H1 (cell line): ENCODE measurements at regions not wholly inside any gene's neighbourhood (a gene's known extent, or its start where the extent isn't known, plus 50 kb on each side); places are given as distances from the start of the nearest gene placed in this dataset.

Experiments
- CTCF ChIA-PET: fragments of 300-600 bp; sonication (Branson Sonifier 250); formaldehyde crosslinking; loops from one replicate; lab custom pipeline; 2021; ENCODE audit not compliant: partially characterized antibody; lab: Charles Lee
- POLR2A ChIA-PET: fragments of 300-600 bp; sonication (Branson Sonifier 250); formaldehyde crosslinking; loops from one replicate; lab custom pipeline; 2021; ENCODE audit warnings: inconsistent platforms; ENCODE audit not compliant: partially characterized antibody; lab: Charles Lee
- DNase-seq, 2 experiments: peaks; one replicate each; pipeline versions ENCODE4 v3.0.0 to v3.0.0-alpha.2; 2010 to 2022; ENCODE audit warnings: low spot score in 2 of 2, low read depth in 1 of 2, mixed read lengths in 1 of 2
- FAIRE-seq: peaks from 2 replicates; lab custom pipeline; 2011; peaks lifted over from hg19 to GRCh38; lab: Jason Lieb, UNC
- H2AFZ ChIP-seq: 2 replicates; pipeline ENCODE4 v1.8.1; 2012; ENCODE audit warnings: low read length, inconsistent platforms
- H2AK5ac ChIP-seq: 2 replicates; pipeline ENCODE4 v1.6.1; 2013; ENCODE audit warnings: low read depth, low read length
- H2BK120ac ChIP-seq: replicated peaks from 2 replicates; pipeline ENCODE3; 2013; ENCODE audit warnings: low read depth, low read length, inconsistent platforms
- H2BK12ac ChIP-seq: 2 replicates; pipeline ENCODE4 v1.6.1; 2013; ENCODE audit warnings: low read depth, low read length
- H2BK15ac ChIP-seq: 2 replicates; pipeline ENCODE4 v1.6.1; 2013; ENCODE audit warnings: low read length
- H2BK20ac ChIP-seq: 2 replicates; pipeline ENCODE4 v1.6.1; 2013; ENCODE audit warnings: low read length
- H2BK5ac ChIP-seq: 2 replicates; pipeline ENCODE4 v1.6.1; 2013; ENCODE audit warnings: low read depth, low read length
- H3K14ac ChIP-seq: 2 replicates; pipeline ENCODE4 v1.6.1; 2013; ENCODE audit warnings: inconsistent platforms; ENCODE audit not compliant: insufficient read length
- H3K18ac ChIP-seq: 2 replicates; pipeline ENCODE4 v1.6.1; 2013; ENCODE audit warnings: low read length; ENCODE audit errors: extremely low read depth
- H3K23ac ChIP-seq: 2 replicates; pipeline ENCODE4 v1.6.1; 2013; ENCODE audit warnings: inconsistent platforms; ENCODE audit not compliant: insufficient read length
- H3K23me2 ChIP-seq: 2 replicates; pipeline ENCODE4 v1.6.1; 2013; ENCODE audit warnings: low read depth, low read length
- H3K27ac ChIP-seq: 2 replicates; pipeline ENCODE4 v1.6.1; 2011; ENCODE audit warnings: low read depth, low read length, inconsistent platforms
- H3K27me3 ChIP-seq, 4 experiments: replicated peaks in 1 of 4; 1 replicate in 1 of 4; 2 replicates in 3 of 4; pipeline versions ENCODE4 v1.6.1 to v1.8.1; 2011 to 2013; ENCODE audit warnings: low read length in 3 of 4, mild to moderate bottlenecking in 3 of 4, inconsistent platforms in 2 of 4, mixed read lengths in 2 of 4, moderate library complexity in 1 of 4; ENCODE audit not compliant: control insufficient read depth in 3 of 4, insufficient read depth in 3 of 4; ENCODE audit errors: extremely low read depth in 1 of 4
- H3K36me3 ChIP-seq, 4 experiments: 2 replicates each; pipeline versions ENCODE4 v1.6.1 to v1.8.1; 2011 to 2013; ENCODE audit warnings: mild to moderate bottlenecking in 4 of 4, low read length in 3 of 4, moderate library complexity in 2 of 4, control low read depth in 1 of 4, inconsistent platforms in 1 of 4; ENCODE audit not compliant: insufficient read depth in 4 of 4, control insufficient read depth in 2 of 4
- H3K4ac ChIP-seq: replicated peaks from 2 replicates; pipeline ENCODE3; 2013; ENCODE audit warnings: low read length, low read depth, mixed read lengths, inconsistent platforms; ENCODE audit not compliant: insufficient read length
- H3K4me1 ChIP-seq, 4 experiments: replicated peaks in 1 of 4; 1 replicate in 1 of 4; 2 replicates in 3 of 4; pipeline versions ENCODE4 v1.6.1 to v1.8.1; 2011 to 2013; ENCODE audit warnings: low read length in 3 of 4, inconsistent platforms in 2 of 4, mixed read lengths in 1 of 4; ENCODE audit not compliant: insufficient read depth in 4 of 4, control insufficient read depth in 3 of 4
- H3K4me2 ChIP-seq, 2 experiments: 2 replicates each; pipeline versions ENCODE4 v1.6.1 to v1.8.1; 2011 to 2013; ENCODE audit warnings: low read depth in 2 of 2, low read length in 2 of 2, control low read depth in 1 of 2, inconsistent platforms in 1 of 2, mild to moderate bottlenecking in 1 of 2; ENCODE audit not compliant: insufficient read depth in 1 of 2
- H3K4me3 ChIP-seq, 4 experiments: fragments of 200-600, 300-600 bp in 1 of 4; sonication (generic), shearing (Covaris generic), sonication (Bioruptor Twin) in 1 of 4; 2 replicates each; pipeline versions ENCODE4 v1.5.1 to v1.8.1; 2011 to 2016; ENCODE audit warnings: low read length in 4 of 4, low read depth in 3 of 4, control low read depth in 2 of 4, inconsistent platforms in 2 of 4, mild to moderate bottlenecking in 2 of 4, mixed read lengths in 1 of 4, moderate library complexity in 1 of 4; ENCODE audit not compliant: insufficient read depth in 2 of 4; ENCODE audit errors: extremely low read depth in 1 of 4
- H3K56ac ChIP-seq: replicated peaks from 2 replicates; pipeline ENCODE3; 2013; ENCODE audit warnings: low read depth, mild to moderate bottlenecking, mixed read lengths, low read length, inconsistent platforms; ENCODE audit not compliant: insufficient read length
- H3K79me1 ChIP-seq: 2 replicates; pipeline ENCODE4 v1.6.1; 2013; ENCODE audit warnings: low read depth, low read length, control low read depth
- H3K79me2 ChIP-seq, 2 experiments: 2 replicates each; pipeline versions ENCODE4 v1.6.1 to v1.8.1; 2012 to 2013; ENCODE audit warnings: low read length in 2 of 2, mild to moderate bottlenecking in 2 of 2, inconsistent platforms in 1 of 2; ENCODE audit not compliant: insufficient read depth in 2 of 2, control insufficient read depth in 1 of 2
- H3K9ac ChIP-seq, 4 experiments: replicated peaks in 1 of 4; 1 replicate in 1 of 4; 2 replicates in 3 of 4; pipeline versions ENCODE4 v1.6.1 to v1.8.1; 2011 to 2013; ENCODE audit warnings: low read depth in 3 of 4, low read length in 3 of 4, control low read depth in 2 of 4, mild to moderate bottlenecking in 2 of 4, moderate library complexity in 2 of 4, inconsistent platforms in 1 of 4; ENCODE audit errors: extremely low read depth in 1 of 4
- H3K9me3 ChIP-seq, 2 experiments: 2 replicates each; pipeline versions ENCODE4 v1.6.1 to v1.8.1; 2012 to 2013; ENCODE audit warnings: mild to moderate bottlenecking in 2 of 2, moderate library complexity in 2 of 2, control low read depth in 1 of 2, inconsistent platforms in 1 of 2, low read depth in 1 of 2, low read length in 1 of 2, mixed read lengths in 1 of 2; ENCODE audit not compliant: insufficient read depth in 2 of 2
- H4K20me1 ChIP-seq, 2 experiments: replicated peaks in 1 of 2; 2 replicates each; pipeline versions ENCODE3 to v1.8.1; 2011 to 2013; ENCODE audit warnings: inconsistent platforms in 2 of 2, low read length in 2 of 2, mild to moderate bottlenecking in 1 of 2; ENCODE audit not compliant: insufficient read depth in 2 of 2, control insufficient read depth in 1 of 2
- H4K5ac ChIP-seq: 2 replicates; pipeline ENCODE4 v1.6.1; 2013; ENCODE audit warnings: low read length, low read depth, mixed read lengths, inconsistent platforms; ENCODE audit not compliant: insufficient read length
- H4K8ac ChIP-seq: 2 replicates; pipeline ENCODE4 v1.8.0; 2013; ENCODE audit warnings: mild to moderate bottlenecking, moderate library complexity, low read length, inconsistent platforms; ENCODE audit not compliant: insufficient read depth; ENCODE audit errors: extremely low read depth
- H4K91ac ChIP-seq: replicated peaks from 2 replicates; pipeline ENCODE3; 2013; ENCODE audit warnings: low read length, mixed read lengths, inconsistent platforms; ENCODE audit not compliant: insufficient read length
- BACH1 ChIP-seq: IDR thresholded peaks from 2 replicates; pipeline ENCODE4 v1.6.1; 2012; ENCODE audit warnings: low read length, improper control_type of control experiment
- CBX5 ChIP-seq: fragments of 300-800, 300-1000 bp; sonication (generic); IDR thresholded peaks from 2 replicates; pipeline ENCODE4 v1.7.1; 2016; ENCODE audit warnings: antibody characterized with exemption, low read length, low read depth
- CBX8 ChIP-seq: fragments of 300-800, 300-1000 bp; sonication (generic); IDR thresholded peaks from 2 replicates; pipeline ENCODE4 v1.7.1; 2016; ENCODE audit warnings: low read depth, low read length, borderline replicate concordance
- CHD1 ChIP-seq: IDR thresholded peaks from 2 replicates; pipeline ENCODE4 v1.6.1; 2012; ENCODE audit warnings: low read depth, low read length, improper control_type of control experiment
- HDAC2 ChIP-seq, 2 experiments: fragments of 300-600 bp in 1 of 2; sonication (generic) in 1 of 2; IDR thresholded peaks; 2 replicates each; pipeline ENCODE4 v1.6.1; 2011 to 2012; ENCODE audit warnings: low read depth in 2 of 2, low read length in 2 of 2, mild to moderate bottlenecking in 2 of 2, moderate library complexity in 2 of 2, borderline replicate concordance in 1 of 2, inconsistent platforms in 1 of 2
- PHF8 ChIP-seq: fragments of 200-600 bp; sonication (generic); conservative IDR thresholded peaks from 2 replicates; pipeline ENCODE4 v1.7.1; 2012; ENCODE audit warnings: low read depth, mild to moderate bottlenecking, inconsistent platforms, low read length, moderate library complexity
- RXRA ChIP-seq: IDR thresholded peaks from 2 replicates; pipeline ENCODE4 v1.6.1; 2011; ENCODE audit warnings: low read depth, mild to moderate bottlenecking, low read length, moderate library complexity; ENCODE audit not compliant: insufficient read depth
- SIRT6 ChIP-seq: IDR thresholded peaks from one replicate; pipeline ENCODE4 v1.7.1; 2012; ENCODE audit warnings: low read length, inconsistent platforms
- SP1 ChIP-seq: IDR thresholded peaks from 2 replicates; pipeline ENCODE4 v1.6.1; 2011; ENCODE audit warnings: low read depth, low read length
- SRF ChIP-seq: IDR thresholded peaks from 2 replicates; pipeline ENCODE4 v1.6.1; 2011; ENCODE audit warnings: mild to moderate bottlenecking, low read depth, low read length, moderate library complexity
- WGBS, 2 experiments: shearing (Covaris generic) in 1 of 2; methylation state at CpG; one replicate each; pipeline versions ENCODE4 v1.1.6 to v1.1.7; 2013 to 2015; ENCODE audit warnings: low lambda C conversion rate in 2 of 2, mixed read lengths in 2 of 2, inconsistent platforms in 1 of 2, low coverage in 1 of 2, missing lambda C conversion rate in 1 of 2; ENCODE audit not compliant: insufficient replicate concordance in 2 of 2, insufficient coverage in 1 of 2, insufficient read length in 1 of 2; ENCODE audit errors: extremely low coverage in 1 of 2, missing lambda C conversion rate in 1 of 2; 5-methylcytosine and 5-hydroxymethylcytosine counted together
- TF ChIP-seq, protein P1 (sequence below): IDR thresholded peaks from 2 replicates; pipeline ENCODE4 v1.6.1; 2012; ENCODE audit warnings: inconsistent platforms
- TF ChIP-seq, protein P2 (sequence below), 3 experiments: IDR thresholded peaks; 1 replicate in 2 of 3; 2 replicates in 1 of 3; pipeline versions ENCODE4 v1.5.1 to v1.6.1; 2011; ENCODE audit warnings: low read length in 3 of 3, mild to moderate bottlenecking in 3 of 3, inconsistent platforms in 2 of 3, low read depth in 1 of 3, moderate library complexity in 1 of 3; ENCODE audit not compliant: insufficient read depth in 1 of 3; ENCODE audit errors: control extremely low read depth in 1 of 3

GRCh38 chr13:102510072-102510471 lies 86.7 kb upstream of the TPP2 start:
- FAIRE-seq (no peak), DNase-seq (no peak)
- Histone ChIP-seq H2BK12ac (no peak overlapping the region), H3K9me3 (no peaks in the 10 kb centered on the region), H3K23ac (no peak overlapping the region), H3K14ac (no peak overlapping the region), H3K27me3 (peaks cover 0 to 1% (median 0%) of the 10 kb centered on the region in 4 experiments; a peak in 1 of 7 replicates), H3K4me3 (no peak overlapping the region), H2BK15ac (no peak overlapping the region), H4K8ac (no peak overlapping the region), H2BK5ac (no peak overlapping the region), H3K4me2 (no peak overlapping the region), H3K79me1 (no peaks in the 10 kb centered on the region), H2BK120ac (no peak overlapping the region), H3K9ac (no peak overlapping the region), H4K5ac (no peak overlapping the region), H4K91ac (no peak overlapping the region), H2AFZ (no peak overlapping the region), H3K4me1 (peaks cover 0 to 3% (median 0%) of the 10 kb centered on the region in 4 experiments; a peak in 1 of 7 replicates), H2BK20ac (no peak overlapping the region), H3K23me2 (no peaks in the 10 kb centered on the region), H3K56ac (no peak overlapping the region), H3K27ac (no peak overlapping the region), H3K4ac (no peak overlapping the region), H2AK5ac (no peak overlapping the region), H3K79me2 (no peaks in the 10 kb centered on the region), H3K36me3 (no peaks in the 10 kb centered on the region), H3K18ac (no peak overlapping the region), H4K20me1 (no peaks in the 10 kb centered on the region)
- POLR2A ChIA-PET: no interaction called here
- 94% methylated on average over 2 of the region's 2 CpGs; no CpG with 5 or more reads in 1 of the 2 experiments for WGBS, 2 experiments
- CTCF ChIA-PET: no interaction called here
- TF ChIP-seq SIRT6 (no peak), RXRA (no peak), SRF (no peak), CBX5 (no peak), HDAC2 (IDR thresholded peaks at IDR 0.05; ENCODE audit: borderline replicate concordance in 1 of 2, low read depth in 2 of 2, low read length in 2 of 2) (no peak), BACH1 (no peak), PHF8 (no peak), SP1 (no peak), CBX8 (no peak), CHD1 (no peak)
- TF ChIP-seq, protein P1, sequence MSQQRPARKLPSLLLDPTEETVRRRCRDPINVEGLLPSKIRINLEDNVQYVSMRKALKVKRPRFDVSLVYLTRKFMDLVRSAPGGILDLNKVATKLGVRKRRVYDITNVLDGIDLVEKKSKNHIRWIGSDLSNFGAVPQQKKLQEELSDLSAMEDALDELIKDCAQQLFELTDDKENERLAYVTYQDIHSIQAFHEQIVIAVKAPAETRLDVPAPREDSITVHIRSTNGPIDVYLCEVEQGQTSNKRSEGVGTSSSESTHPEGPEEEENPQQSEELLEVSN: no peak
- TF ChIP-seq, protein P2, sequence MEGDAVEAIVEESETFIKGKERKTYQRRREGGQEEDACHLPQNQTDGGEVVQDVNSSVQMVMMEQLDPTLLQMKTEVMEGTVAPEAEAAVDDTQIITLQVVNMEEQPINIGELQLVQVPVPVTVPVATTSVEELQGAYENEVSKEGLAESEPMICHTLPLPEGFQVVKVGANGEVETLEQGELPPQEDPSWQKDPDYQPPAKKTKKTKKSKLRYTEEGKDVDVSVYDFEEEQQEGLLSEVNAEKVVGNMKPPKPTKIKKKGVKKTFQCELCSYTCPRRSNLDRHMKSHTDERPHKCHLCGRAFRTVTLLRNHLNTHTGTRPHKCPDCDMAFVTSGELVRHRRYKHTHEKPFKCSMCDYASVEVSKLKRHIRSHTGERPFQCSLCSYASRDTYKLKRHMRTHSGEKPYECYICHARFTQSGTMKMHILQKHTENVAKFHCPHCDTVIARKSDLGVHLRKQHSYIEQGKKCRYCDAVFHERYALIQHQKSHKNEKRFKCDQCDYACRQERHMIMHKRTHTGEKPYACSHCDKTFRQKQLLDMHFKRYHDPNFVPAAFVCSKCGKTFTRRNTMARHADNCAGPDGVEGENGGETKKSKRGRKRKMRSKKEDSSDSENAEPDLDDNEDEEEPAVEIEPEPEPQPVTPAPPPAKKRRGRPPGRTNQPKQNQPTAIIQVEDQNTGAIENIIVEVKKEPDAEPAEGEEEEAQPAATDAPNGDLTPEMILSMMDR (IDR thresholded peaks at IDR 0.05; ENCODE audit: control extremely low read depth in 1 of 3, insufficient read depth in 1 of 3, low read depth in 1 of 3, low read length in 3 of 3): no peak
